Breast epithelium (tissue), 3 donors: ENCODE measurements at regions not wholly inside any gene's neighbourhood (a gene's known extent, or its start where the extent isn't known, plus 50 kb on each side); places are given as distances from the start of the nearest gene placed in this dataset.

Source experiments
- POLR2A ChIP-seq: fragments of 450-650 bp; IDR thresholded peaks from one replicate; pipeline ENCODE4 v1.6.1; 2016; ENCODE audit warnings: antibody characterized with exemption, mild to moderate bottlenecking, moderate library complexity
- POLR2AphosphoS5 ChIP-seq, 3 donors: sonication (generic); formaldehyde crosslinking; IDR thresholded peaks; one replicate each; pipeline ENCODE4 v1.6.1; 2017; ENCODE audit warnings: antibody characterized with exemption in 3 of 3

- TF ChIP-seq POLR2AphosphoS5 (IDR thresholded peaks at IDR 0.05) (no peak), POLR2A (no peak)
Measured at GRCh38 chr5:33067291-33067690, 356.2 kb downstream of the NPR3 start.
